K562 (cell line): ENCODE measurements at regions not wholly inside any gene's neighbourhood (a gene's known extent, or its start where the extent isn't known, plus 50 kb on each side); places are given as distances from the start of the nearest gene placed in this dataset.

Experiments
- ATAC-seq: fragments of 200-7000 bp; cut with Tn5 transposase; 3 replicates; pipeline ENCODE4 v1.9.1; 2020; ENCODE audit warnings: moderate library complexity
- BruUV-seq: library from RNA; stranded (reverse); fragments of 400-500 nt; replicated peaks from 2 replicates; lab custom pipeline; 2021; lab: Mats Ljungman, UMichigan
- CTCF ChIA-PET: fragments of 300-600 bp; formaldehyde crosslinking; extraction: SDS; loops from one replicate; lab custom pipeline; 2021; ENCODE audit warnings: low intra/inter-chr PET ratio; lab: Yijun Ruan, JAX
- POLR2A ChIA-PET: fragments of 300-600, 350-650 bp; sonication (Branson Sonifier 250); formaldehyde crosslinking; extraction: SDS; loops from one replicate; lab custom pipeline; 2021; ENCODE audit warnings: antibody characterized with exemption, inconsistent platforms; lab: Yijun Ruan, JAX
- DNase-seq, 4 experiments: peaks; one replicate each; pipeline versions ENCODE4 v3.0.0 to v3.0.0-alpha.2; 2011 to 2018; ENCODE audit warnings: low spot score in 3 of 4, mixed read lengths in 3 of 4; ENCODE audit errors: extremely low read depth in 1 of 4
- FAIRE-seq: peaks from 2 replicates; lab custom pipeline; 2011; peaks lifted over from hg19 to GRCh38; lab: Jason Lieb, UNC
- H2AFZ ChIP-seq: 2 replicates; pipeline ENCODE4 v1.6.0; 2011; ENCODE audit warnings: low read depth, low read length, control low read depth, inconsistent platforms
- H3K27ac ChIP-seq: fragments of 200-600 bp; 3 replicates; pipeline ENCODE4 v1.8.0; 2011; ENCODE audit warnings: low read depth, mild to moderate bottlenecking, control low read depth, inconsistent platforms, low read length, moderate library complexity, mixed read lengths; ENCODE audit errors: extremely low read depth
- H3K27me3 ChIP-seq, 2 experiments: fragments of 300-600 bp in 1 of 2; 2 replicates in 1 of 2; 3 replicates in 1 of 2; pipeline versions ENCODE4 v1.6.0 to v1.8.0; 2011; ENCODE audit warnings: inconsistent platforms in 2 of 2, low read length in 2 of 2, mild to moderate bottlenecking in 1 of 2, mixed read lengths in 1 of 2, moderate library complexity in 1 of 2; ENCODE audit not compliant: control insufficient read depth in 2 of 2, insufficient read depth in 2 of 2
- H3K36me3 ChIP-seq: fragments of 300-600 bp; 3 replicates; pipeline ENCODE4 v1.8.0; 2011; ENCODE audit warnings: mild to moderate bottlenecking, low read length, inconsistent platforms; ENCODE audit not compliant: control insufficient read depth, insufficient read depth
- H3K4me1 ChIP-seq, 2 experiments: fragments of 200-600 bp in 1 of 2; replicated peaks in 1 of 2; 2 replicates in 1 of 2; 3 replicates in 1 of 2; pipeline versions ENCODE4 v1.5.1 to v1.8.0; 2011; ENCODE audit warnings: inconsistent platforms in 2 of 2, low read length in 2 of 2, mild to moderate bottlenecking in 1 of 2, mixed read lengths in 1 of 2, moderate library complexity in 1 of 2; ENCODE audit not compliant: control insufficient read depth in 2 of 2, insufficient read depth in 2 of 2
- H3K4me2 ChIP-seq: 2 replicates; pipeline ENCODE4 v1.6.1; 2011; ENCODE audit warnings: low read length, control low read depth, inconsistent platforms, mixed read lengths; ENCODE audit not compliant: insufficient read depth
- H3K4me3 ChIP-seq: fragments of 200-600 bp; sonication (generic), shearing (Covaris generic); 2 replicates; pipeline ENCODE4 v1.5.1; 2016; ENCODE audit warnings: control low read depth, inconsistent platforms
- H3K79me2 ChIP-seq: fragments of 200-600 bp; 3 replicates; pipeline ENCODE4 v1.8.0; 2011; ENCODE audit warnings: low read length, inconsistent platforms; ENCODE audit not compliant: control insufficient read depth, insufficient read depth
- H3K9ac ChIP-seq, 2 experiments: 2 replicates each; pipeline versions ENCODE4 v1.6.0 to v1.6.1; 2011; ENCODE audit warnings: low read depth in 2 of 2, low read length in 2 of 2, control low read depth in 1 of 2, inconsistent platforms in 1 of 2, mild to moderate bottlenecking in 1 of 2, mixed read lengths in 1 of 2; ENCODE audit not compliant: insufficient read depth in 1 of 2
- H3K9me1 ChIP-seq: one replicate; pipeline ENCODE4 v1.6.0; 2011; ENCODE audit warnings: inconsistent platforms, mild to moderate bottlenecking, low read length, moderate library complexity; ENCODE audit not compliant: control insufficient read depth, insufficient read depth
- H3K9me3 ChIP-seq: replicated peaks from 2 replicates; pipeline ENCODE4 v1.5.1; 2011; ENCODE audit warnings: low read depth, low read length, inconsistent platforms; ENCODE audit not compliant: control insufficient read depth, insufficient read depth
- H4K20me1 ChIP-seq: replicated peaks from 2 replicates; pipeline ENCODE4 v1.6.1; 2011; ENCODE audit warnings: low read length, inconsistent platforms, mixed read lengths; ENCODE audit not compliant: control insufficient read depth, insufficient read depth
- MCM7 ChIP-seq, 2 experiments: fragments of 450-650 bp; IDR thresholded peaks; 2 replicates each; pipeline ENCODE4 v1.6.1; 2016 to 2018
- PHB2 ChIP-seq: fragments of 450-650 bp; IDR thresholded peaks from 2 replicates; pipeline ENCODE4 v1.6.1; 2017; ENCODE audit warnings: low read depth
- POLR2AphosphoS5 ChIP-seq: IDR thresholded peaks from 2 replicates; pipeline ENCODE4 v1.6.1; 2011; ENCODE audit warnings: mild to moderate bottlenecking, low read depth, low read length, moderate library complexity; ENCODE audit not compliant: control insufficient read depth, insufficient read depth
- POLR3A ChIP-seq: IDR thresholded peaks from 2 replicates; pipeline ENCODE4 v1.6.1; 2011; ENCODE audit warnings: borderline replicate concordance, mild to moderate bottlenecking, moderate library complexity; ENCODE audit not compliant: insufficient read length, insufficient read depth; ENCODE audit errors: extremely low read depth
- TRIM28 ChIP-seq: fragments of 450-650 bp; IDR thresholded peaks from 2 replicates; pipeline ENCODE4 v1.6.1; 2017
- ZNF444 ChIP-seq: fragments of 250-450 bp; sonication (Bioruptor Pico); IDR thresholded peaks from 2 replicates; pipeline ENCODE4 v1.4.0; 2020; ENCODE audit warnings: mild to moderate bottlenecking, moderate library complexity
- WGBS: fragments of 100-300 bp; shearing (Covaris generic); methylation state at CpG from one replicate; pipeline ENCODE4 v1.1.6; 2016; ENCODE audit warnings: low coverage, mixed read lengths; ENCODE audit not compliant: insufficient coverage; ENCODE audit errors: missing lambda C conversion rate; 5-methylcytosine and 5-hydroxymethylcytosine counted together
- in situ Hi-C: fragments of 300-500 bp; cut with MboI; formaldehyde crosslinking; loops from 4 replicates; pipeline ENCODE4 v1.15.0; 2018; ENCODE audit warnings: inconsistent platforms, mixed read lengths
- intact Hi-C: fragments of 100-400 bp; cut with micrococcal nuclease; formaldehyde crosslinking; loops from 2 replicates; pipeline ENCODE4 v1.14.2; 2022
- TF ChIP-seq, protein P1 (sequence below): fragments of 250-450 bp; sonication (Bioruptor Pico); IDR thresholded peaks from 2 replicates; pipeline ENCODE4 v1.5.0; 2021

DNA sequence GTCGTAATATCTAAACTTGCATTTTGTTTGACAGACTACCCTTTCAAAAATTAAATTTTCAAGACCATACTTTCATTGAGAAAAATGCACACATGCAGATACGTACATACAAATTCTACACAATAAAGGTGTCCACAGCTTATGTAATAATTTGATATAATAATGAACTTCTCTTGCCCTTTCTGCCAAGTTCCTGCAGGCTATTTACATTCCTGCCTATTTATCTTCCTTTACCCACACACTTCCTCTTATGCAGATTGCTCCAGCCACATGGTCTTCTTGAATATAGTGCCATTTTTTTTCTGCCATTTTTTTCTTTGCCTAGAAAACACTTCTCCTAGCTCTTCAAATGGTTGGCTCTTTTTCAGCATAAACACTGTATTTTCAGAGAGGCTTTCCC is 826.9 kb upstream of the CDH8 start:
- in situ Hi-C loops: no loop called here
- TF ChIP-seq, protein P1, sequence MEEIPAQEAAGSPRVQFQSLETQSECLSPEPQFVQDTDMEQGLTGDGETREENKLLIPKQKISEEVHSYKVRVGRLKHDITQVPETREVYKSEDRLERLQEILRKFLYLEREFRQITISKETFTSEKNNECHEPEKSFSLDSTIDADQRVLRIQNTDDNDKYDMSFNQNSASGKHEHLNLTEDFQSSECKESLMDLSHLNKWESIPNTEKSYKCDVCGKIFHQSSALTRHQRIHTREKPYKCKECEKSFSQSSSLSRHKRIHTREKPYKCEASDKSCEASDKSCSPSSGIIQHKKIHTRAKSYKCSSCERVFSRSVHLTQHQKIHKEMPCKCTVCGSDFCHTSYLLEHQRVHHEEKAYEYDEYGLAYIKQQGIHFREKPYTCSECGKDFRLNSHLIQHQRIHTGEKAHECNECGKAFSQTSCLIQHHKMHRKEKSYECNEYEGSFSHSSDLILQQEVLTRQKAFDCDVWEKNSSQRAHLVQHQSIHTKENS (CRISPR knock-in tag): no peak
- TF ChIP-seq MCM7 (IDR thresholded peaks at IDR 0.05) (no peak), POLR2AphosphoS5 (no peak), PHB2 (no peak), ZNF444 (CRISPR knock-in tag) (no peak), POLR3A (no peak), TRIM28 (no peak)
- CTCF ChIA-PET: no interaction called here
- H3K79me2 ChIP-seq: no peaks in the 10 kb centered on the region
- POLR2A ChIA-PET: no interaction called here
- no peak overlapping the region for H3K27ac ChIP-seq
- DNase-seq (no peak), FAIRE-seq (no peak), ATAC-seq (no peak)
- H3K27me3 ChIP-seq: no peaks in the 10 kb centered on the region
- intact Hi-C loops: no loop called here
- no peak overlapping the region for H3K9ac ChIP-seq
- no peaks in the 10 kb centered on the region for H3K36me3 ChIP-seq
- H4K20me1 ChIP-seq: no peaks in the 10 kb centered on the region
- BruUV-seq: no TSS peak
- WGBS: 5% methylated on average over 2 of the region's 2 CpGs
- no peak overlapping the region for H3K4me2 ChIP-seq
- H3K9me3 ChIP-seq: no peaks in the 10 kb centered on the region
- H2AFZ ChIP-seq: no peak overlapping the region
- no peak overlapping the region for H3K4me3 ChIP-seq
- H3K4me1 ChIP-seq: no peaks in the 10 kb centered on the region
- no peaks in the 10 kb centered on the region for H3K9me1 ChIP-seq
